Activated gamma-delta T cell treated with anti-CD3 and anti-CD28 coated beads, Interleukin-2, amount 50 U/mL, for 16 hours (primary cell): ENCODE measurements at regions not wholly inside any gene's neighbourhood (a gene's known extent, or its start where the extent isn't known, plus 50 kb on each side); places are given as distances from the start of the nearest gene placed in this dataset.

Experiments used
- DNase-seq: peaks from one replicate; pipeline ENCODE4 v3.0.0-alpha.2; 2020; ENCODE audit warnings: low read depth

GRCh38 chr12:130017591-130018449 lies 114.0 kb upstream of the TMEM132D start:
- no peak for DNase-seq

DNA sequence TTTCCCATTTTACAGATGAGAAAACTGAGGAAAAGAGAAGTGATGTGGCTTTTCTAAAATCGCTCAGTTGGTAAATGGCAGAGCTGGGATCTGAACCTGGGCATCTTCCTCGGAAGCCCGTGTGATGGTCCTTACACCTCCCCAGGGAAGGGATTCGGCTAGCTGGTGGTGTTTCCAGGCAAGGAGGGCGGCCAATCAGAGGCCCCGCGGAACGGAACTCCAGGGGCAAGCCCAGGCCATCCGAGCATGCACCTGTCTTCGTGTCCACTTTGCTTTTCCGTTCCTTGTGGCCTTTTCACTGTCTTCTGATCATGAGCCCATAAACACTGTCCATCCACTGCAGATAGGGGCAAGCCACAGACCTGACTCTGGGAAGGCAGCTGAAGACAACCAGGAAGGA lies 114.8 kb upstream of the TMEM132D start:
- no peak for DNase-seq

DNA sequence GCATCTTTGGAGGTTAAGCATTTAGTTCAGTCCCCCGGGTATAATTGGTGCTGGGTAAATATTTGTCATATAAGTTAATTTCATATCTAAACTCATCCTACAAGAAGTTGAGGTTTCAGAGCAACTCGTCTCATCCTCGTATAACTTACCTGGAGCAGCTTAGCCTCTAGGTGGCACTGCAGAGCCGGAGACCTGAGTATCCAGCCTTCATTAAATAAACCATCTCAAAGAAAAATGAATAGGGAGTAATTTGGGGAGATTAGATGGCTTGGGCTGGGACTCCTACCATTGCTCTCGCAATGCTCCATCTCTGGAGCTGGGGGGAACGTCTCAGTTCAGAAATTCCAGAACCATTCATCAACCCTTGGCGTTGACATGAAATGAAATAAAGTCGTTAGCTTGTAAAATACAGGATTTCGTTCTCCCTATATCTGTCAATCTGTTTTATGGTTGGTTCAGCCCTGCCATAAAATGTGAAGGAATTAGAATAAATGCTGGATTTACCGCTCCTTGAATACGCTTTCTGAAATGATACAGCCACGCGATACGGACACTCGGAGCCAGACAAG lies 122.9 kb upstream of the TMEM132D start:
- DNase-seq: no peak

GRCh38 chr12:130027798-130028197 lies 124.0 kb upstream of the TMEM132D start:
- no peak for DNase-seq

DNA sequence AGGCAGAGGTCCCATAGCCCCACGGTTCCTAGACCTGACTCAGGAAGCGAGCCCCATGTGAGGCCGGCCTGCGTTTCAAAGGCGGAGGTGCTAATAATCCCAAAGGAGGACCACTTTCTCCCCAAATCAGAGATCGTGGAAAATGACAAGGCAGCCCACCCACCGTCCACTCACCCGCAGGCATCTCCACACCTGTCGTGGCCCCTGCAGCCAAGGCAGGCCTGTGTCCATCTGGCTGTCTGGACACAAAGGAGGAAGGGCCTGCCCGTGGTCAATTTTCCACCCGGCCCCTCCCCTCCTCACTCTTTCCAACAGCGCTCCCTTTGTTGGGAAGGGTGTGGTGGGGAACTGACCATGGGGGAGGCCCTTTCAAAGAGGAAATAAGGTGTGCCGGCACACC lies 125.3 kb upstream of the TMEM132D start:
- DNase-seq: no peak

GRCh38 chr12:130031041-130031440 lies 127.2 kb upstream of the TMEM132D start:
- DNase-seq: no peak

- peak; percentile 53 for DNase-seq
These were observed 127.9 kb upstream of the TMEM132D start for GRCh38 chr12:130031571-130032189.

DNA sequence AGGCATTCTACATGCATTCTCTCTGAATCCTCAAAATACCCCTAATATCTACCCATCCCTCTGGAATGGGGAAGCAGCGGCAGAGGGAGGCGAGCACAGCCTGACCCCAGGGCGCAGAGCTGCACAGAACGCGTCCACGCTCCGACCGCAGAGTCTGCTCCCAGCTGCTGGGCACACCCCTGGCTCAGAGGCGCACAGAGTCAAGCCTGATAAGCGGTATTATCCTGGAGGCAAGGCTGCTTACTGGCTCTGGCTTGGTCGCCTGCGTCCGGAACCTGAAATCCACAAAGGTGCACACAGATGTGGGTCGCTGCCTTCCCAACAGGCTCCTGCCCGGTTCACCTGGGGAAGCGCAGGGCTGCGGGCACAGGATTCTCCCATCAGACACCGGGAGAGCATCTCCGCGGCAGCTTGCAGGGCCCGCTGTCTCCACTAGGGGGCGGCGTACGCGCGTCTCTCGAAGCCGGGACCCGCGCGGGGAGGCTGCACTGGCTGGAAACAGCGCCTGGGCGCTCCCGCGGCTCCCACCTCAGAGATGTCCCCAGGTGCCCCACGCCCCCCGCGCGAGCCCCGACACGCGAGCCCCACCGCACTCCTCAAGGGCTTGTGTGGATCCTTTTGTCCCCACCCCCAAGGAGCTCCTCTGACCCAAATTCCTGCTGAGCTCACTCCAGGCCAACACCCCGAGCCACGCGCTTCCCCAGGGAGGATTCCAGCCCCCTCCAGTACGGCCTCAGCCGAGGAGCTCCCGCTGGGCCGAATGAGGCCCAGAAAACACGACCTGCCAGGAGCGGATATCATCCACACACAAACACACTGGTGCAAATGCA lies 120.1 kb upstream of the FZD10 start:
- no peak for DNase-seq

- DNase-seq: no peak
These were observed 118.4 kb upstream of the FZD10 start for GRCh38 chr12:130043685-130044406.

DNA sequence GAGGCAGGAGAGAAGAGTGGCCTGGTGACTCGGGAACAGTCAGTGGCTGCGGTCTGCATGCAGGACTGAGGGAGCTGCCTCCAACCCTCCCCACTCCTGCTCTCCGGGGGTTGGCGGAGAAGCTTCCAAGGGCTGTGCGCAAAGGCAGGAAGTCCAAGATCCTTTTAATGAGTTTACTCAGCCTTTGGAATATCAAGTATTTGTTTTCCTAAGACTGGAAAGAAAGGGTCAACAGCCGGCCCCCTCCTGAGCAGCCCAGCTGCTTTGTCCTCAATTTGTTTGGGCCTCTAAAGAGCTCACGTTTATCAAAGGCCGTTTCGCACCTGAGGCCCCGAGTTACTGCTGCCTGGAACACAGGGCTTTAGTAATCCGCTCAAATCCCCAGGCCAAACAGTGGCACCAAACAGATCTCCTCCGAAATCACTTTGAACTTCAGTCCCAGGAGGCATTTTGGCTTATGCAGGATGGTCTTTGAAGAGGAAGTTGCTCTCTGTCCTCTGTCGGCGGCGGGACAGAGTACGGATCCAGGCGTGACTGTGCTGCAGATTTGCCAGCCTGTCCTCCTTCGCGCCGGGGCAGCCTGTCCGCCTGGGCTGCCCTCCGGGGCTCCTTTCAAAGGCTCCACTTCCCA lies 117.2 kb upstream of the FZD10 start:
- no peak for DNase-seq

GRCh38 chr12:130049666-130050065 lies 112.6 kb upstream of the FZD10 start:
- no peak for DNase-seq

DNA sequence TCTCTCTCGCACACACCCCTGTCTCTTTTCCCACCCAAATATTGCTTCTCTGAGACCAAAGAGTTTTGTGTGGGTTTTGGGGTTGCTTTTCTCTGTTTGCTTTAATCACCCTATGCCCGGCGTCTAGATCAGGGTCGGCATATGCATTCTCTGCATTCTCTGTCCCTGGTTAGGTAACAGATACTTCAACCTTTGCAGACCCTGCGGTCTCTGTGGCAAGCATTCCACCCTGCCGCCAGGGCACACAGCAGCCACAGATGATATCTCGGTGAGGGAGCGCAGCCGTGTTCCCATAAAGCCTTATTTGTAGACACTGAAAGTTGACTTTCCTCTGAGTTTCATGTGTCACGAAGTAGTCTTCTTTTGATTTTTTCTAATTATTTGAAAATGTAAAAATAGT lies 110.4 kb upstream of the FZD10 start:
- no peak for DNase-seq

- no peak for DNase-seq
These were observed 108.6 kb upstream of the FZD10 start for GRCh38 chr12:130053651-130054069.

DNA sequence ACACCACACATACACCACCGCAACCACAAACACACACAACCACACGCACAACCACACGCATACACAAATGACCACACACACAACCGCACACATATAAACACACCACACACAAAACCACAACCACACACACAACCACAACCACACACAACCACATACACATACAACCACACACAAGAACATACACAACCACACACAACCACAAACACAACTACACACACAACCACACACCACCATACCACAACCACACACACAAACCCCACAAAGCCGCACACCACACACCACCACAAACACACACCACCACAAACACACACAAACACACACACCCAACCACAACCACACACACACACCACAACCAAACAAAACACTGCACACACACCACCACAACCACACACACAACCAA lies 107.5 kb upstream of the FZD10 start:
- no peak for DNase-seq

- DNase-seq: no peak
These were observed 103.3 kb upstream of the FZD10 start for GRCh38 chr12:130058926-130059472.

DNA sequence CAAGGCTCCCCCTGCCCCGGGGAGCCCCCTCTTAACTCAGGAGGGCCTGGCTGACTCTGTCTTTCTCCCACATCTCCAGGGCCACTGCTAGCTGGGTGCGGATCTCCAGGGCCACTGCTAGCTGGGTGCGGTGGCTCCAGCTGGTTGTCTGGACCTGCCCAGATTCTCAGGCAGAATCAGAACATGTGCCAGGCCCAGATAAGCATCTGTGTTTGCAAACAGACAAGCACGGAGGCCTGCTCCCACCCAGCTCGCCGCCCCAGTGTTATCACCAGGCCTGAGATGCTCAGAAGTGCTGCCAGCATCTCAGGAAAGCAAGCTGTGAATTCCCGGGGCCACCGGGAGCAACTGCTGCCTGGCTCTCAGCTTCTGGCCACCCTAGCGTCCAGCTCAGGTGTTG lies 98.4 kb upstream of the FZD10 start:
- no peak for DNase-seq

DNA sequence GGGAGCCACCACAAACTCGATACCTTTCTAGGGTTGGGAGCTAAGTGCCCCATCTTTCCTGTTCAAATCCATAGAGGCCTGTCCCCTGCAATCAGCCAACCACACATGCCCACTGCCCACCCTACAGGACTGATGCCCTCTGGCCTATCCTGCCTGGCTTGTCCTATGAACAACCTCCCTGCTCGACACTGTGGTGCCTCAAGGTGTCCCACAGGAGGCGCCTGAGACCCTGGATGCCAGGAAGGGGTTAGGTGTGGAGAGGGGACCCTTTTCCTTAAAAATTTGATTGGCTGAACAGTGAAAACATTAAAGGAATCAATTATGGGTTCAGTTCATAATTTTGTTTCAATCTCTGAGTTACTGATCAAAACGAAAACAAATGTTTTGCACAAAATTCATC lies 97.3 kb upstream of the FZD10 start:
- DNase-seq: no peak

DNA sequence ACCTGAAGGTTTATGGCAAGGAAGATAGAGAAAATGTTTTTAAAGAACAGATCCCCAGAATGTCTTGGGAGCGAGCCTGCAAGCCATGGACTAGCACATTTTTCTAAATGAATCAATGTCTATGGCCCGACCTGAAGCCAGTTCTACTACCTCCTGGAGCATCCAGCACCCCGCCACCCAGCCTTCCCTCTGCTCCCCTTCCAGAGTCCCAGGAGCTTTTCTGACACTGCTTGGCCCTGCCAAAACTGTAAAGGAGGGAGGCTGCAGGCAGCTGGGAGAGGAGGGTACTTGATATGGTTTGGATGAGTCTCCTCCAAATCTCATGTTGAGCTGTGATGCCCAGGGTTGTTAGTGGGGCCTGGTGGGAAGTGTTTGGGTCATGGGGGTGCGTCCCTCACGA lies 95.5 kb upstream of the FZD10 start:
- no peak for DNase-seq

- DNase-seq: no peak
These were observed 93.5 kb upstream of the FZD10 start for GRCh38 chr12:130068741-130069140.

DNA sequence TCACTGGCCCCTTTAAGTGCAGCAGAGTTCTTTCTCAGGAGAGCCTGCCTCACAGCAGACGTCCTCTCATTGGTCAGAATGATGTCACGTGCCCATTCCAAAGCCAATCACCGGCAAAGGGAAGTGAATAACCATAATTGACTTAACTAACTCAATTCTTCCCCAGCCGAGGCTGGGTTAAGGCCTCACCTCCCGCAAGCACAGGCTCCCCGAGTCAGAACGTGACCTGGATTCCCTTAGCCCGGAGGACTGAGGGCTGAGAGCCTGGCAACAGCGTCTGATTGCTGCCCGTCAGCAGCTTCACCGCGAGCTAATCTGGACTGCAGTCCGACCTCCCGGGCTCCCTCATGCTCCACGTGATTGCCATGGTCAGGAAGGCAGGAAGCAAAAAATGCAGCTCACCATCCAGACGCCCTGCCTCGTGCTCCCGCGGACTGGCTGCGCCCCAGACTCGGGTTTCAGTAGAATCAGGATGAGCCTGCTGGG lies 92.1 kb upstream of the FZD10 start:
- no peak for DNase-seq

GRCh38 chr12:130073721-130074120 lies 88.5 kb upstream of the FZD10 start:
- no peak for DNase-seq
